ENCODE measurements at regions not wholly inside any gene's neighbourhood (a gene's known extent, or its start where the extent isn't known, plus 50 kb on each side); places are given as distances from the start of the nearest gene placed in this dataset.

DNA sequence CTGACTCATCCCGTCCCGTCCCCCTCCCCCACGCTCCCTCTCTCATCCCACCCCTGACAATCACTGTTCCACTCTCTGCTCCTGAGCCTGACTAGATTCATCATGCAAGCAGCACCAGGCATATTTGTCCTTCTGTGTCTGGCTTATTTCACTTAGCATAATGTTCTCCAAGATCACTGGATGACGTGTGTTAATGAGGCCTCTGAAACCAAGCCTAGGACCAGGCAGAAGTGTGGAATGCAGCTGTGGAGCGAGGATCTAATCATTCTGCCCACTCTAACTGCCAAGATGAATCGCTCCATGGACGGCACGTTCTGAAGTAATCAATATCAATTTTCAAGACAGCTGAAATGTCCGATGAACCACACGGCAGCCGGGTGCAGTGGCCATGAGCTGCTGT, 122.4 kb upstream of the ZNF236 start:
- Histone ChIP-seq H3K27me3 (ENCODE audit: control insufficient read depth, insufficient read depth, low read length) (no peaks in the 10 kb centered on the region), H3K9ac (ENCODE audit: insufficient read depth, low read length) (no peak overlapping the region), H3K4me2 (ENCODE audit: extremely low read depth, insufficient read depth, low read length) (no peak overlapping the region), H3K79me2 (ENCODE audit: control insufficient read depth, insufficient read depth, low read length) (no peaks in the 10 kb centered on the region), H3K27ac (ENCODE audit: insufficient read depth, low read length) (no peak overlapping the region), H3K4me1 (ENCODE audit: control insufficient read depth, extremely low read depth, insufficient read depth, low read length) (no peaks in the 10 kb centered on the region), H3K36me3 (ENCODE audit: control insufficient read depth, insufficient read depth, low read length) (no peaks in the 10 kb centered on the region), H2AFZ (ENCODE audit: low read length) (no peak overlapping the region), H3K4me3 (replicated peaks in 1 of 4; ENCODE audit: control extremely low read depth in 1 of 4, insufficient read depth in 1 of 4, low read depth in 3 of 4, low read length in 4 of 4) (no peak overlapping the region), H3K9me3 (ENCODE audit: control insufficient read depth, insufficient read depth, low read depth, low read length) (no peaks in the 10 kb centered on the region), H4K20me1 (ENCODE audit: control insufficient read depth, extremely low read depth, insufficient read depth, low read length) (no peaks in the 10 kb centered on the region)
- DNase-seq (ENCODE audit: low read depth in 2 of 2) = peak; percentile 10 to 52
- TF ChIP-seq CTCF (conservative IDR thresholded peaks at IDR 0.05 in 1 of 2, IDR thresholded peaks at IDR 0.05 in 1 of 2; ENCODE audit: low read depth in 1 of 2, low read length in 2 of 2) (no peak), EZH2 (IDR thresholded peaks at IDR 0.05; ENCODE audit: low read length, missing control alignments) (no peak)

DNA sequence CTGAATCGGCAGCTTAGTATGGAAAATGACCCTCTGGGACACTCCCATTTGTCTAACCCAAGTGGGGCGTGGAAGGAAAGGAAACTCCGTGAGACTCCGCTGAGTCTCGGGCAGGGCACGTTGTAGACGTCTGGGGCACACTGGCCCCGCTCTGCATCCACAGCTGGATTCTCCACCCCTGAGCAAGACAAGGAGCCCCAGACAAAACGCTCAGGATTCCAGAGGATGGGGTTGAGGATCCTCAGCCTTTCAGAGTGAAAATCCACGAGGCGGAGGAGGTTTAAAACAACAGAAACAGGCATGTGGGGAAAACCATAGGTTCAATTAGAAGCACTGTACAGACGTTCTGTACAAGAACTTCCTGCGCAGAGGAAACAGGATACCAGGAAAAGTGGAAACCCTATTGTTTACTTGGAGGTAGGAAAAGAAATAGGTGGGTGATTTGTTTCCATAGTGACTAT, 124.9 kb upstream of the ZNF236 start:
- H3K79me2 ChIP-seq (ENCODE audit: control insufficient read depth, insufficient read depth, low read length) = no peaks in the 10 kb centered on the region
- no peaks in the 10 kb centered on the region for H4K20me1 ChIP-seq (ENCODE audit: control insufficient read depth, extremely low read depth, insufficient read depth, low read length)
- no peaks in the 10 kb centered on the region for H3K9me3 ChIP-seq (ENCODE audit: control insufficient read depth, insufficient read depth, low read depth, low read length)
- no peaks in the 10 kb centered on the region for H3K4me1 ChIP-seq (ENCODE audit: control insufficient read depth, extremely low read depth, insufficient read depth, low read length)
- H3K4me3 ChIP-seq (replicated peaks in 1 of 4; ENCODE audit: control extremely low read depth in 1 of 4, insufficient read depth in 1 of 4, low read depth in 3 of 4, low read length in 4 of 4) = peak overlapping the region in 2 of 4 experiments; percentile 17 to 29
- peak overlapping the region; percentile 45 for H2AFZ ChIP-seq (ENCODE audit: low read length)
- TF ChIP-seq EZH2 (IDR thresholded peaks at IDR 0.05; ENCODE audit: low read length, missing control alignments) (no peak), CTCF (conservative IDR thresholded peaks at IDR 0.05 in 1 of 2, IDR thresholded peaks at IDR 0.05 in 1 of 2; ENCODE audit: low read depth in 1 of 2, low read length in 2 of 2) (no peak)
- H3K27me3 ChIP-seq (ENCODE audit: control insufficient read depth, insufficient read depth, low read length) = no peaks in the 10 kb centered on the region
- DNase-seq (ENCODE audit: low read depth in 2 of 2) = peak; percentile 13 to 60
- H3K36me3 ChIP-seq (ENCODE audit: control insufficient read depth, insufficient read depth, low read length) = no peaks in the 10 kb centered on the region
- H3K4me2 ChIP-seq (ENCODE audit: extremely low read depth, insufficient read depth, low read length) = no peak overlapping the region
- no peak overlapping the region for H3K27ac ChIP-seq (ENCODE audit: insufficient read depth, low read length)
- H3K9ac ChIP-seq (ENCODE audit: insufficient read depth, low read length) = no peak overlapping the region

- DNase-seq (ENCODE audit: low read depth in 2 of 2) = no peak
- no peak overlapping the region for H3K27ac ChIP-seq (ENCODE audit: insufficient read depth, low read length)
Measured at GRCh38 chr18:76691800-76692199, 130.6 kb upstream of the ZNF236 start.

More at GRCh38 chr18:76691800-76692199, 130.6 kb upstream of the ZNF236 start:
- Histone ChIP-seq H3K27me3 (ENCODE audit: control insufficient read depth, insufficient read depth, low read length) (peaks cover 3% of the 10 kb centered on the region), H3K4me1 (ENCODE audit: control insufficient read depth, extremely low read depth, insufficient read depth, low read length) (no peaks in the 10 kb centered on the region), H2AFZ (ENCODE audit: low read length) (no peak overlapping the region), H3K4me3 (replicated peaks in 1 of 4; ENCODE audit: control extremely low read depth in 1 of 4, insufficient read depth in 1 of 4, low read depth in 3 of 4, low read length in 4 of 4) (no peak overlapping the region), H3K79me2 (ENCODE audit: control insufficient read depth, insufficient read depth, low read length) (no peaks in the 10 kb centered on the region), H3K9me3 (ENCODE audit: control insufficient read depth, insufficient read depth, low read depth, low read length) (no peaks in the 10 kb centered on the region), H3K36me3 (ENCODE audit: control insufficient read depth, insufficient read depth, low read length) (no peaks in the 10 kb centered on the region), H3K4me2 (ENCODE audit: extremely low read depth, insufficient read depth, low read length) (no peak overlapping the region), H4K20me1 (ENCODE audit: control insufficient read depth, extremely low read depth, insufficient read depth, low read length) (no peaks in the 10 kb centered on the region), H3K9ac (ENCODE audit: insufficient read depth, low read length) (no peak overlapping the region)
- TF ChIP-seq EZH2 (IDR thresholded peaks at IDR 0.05; ENCODE audit: low read length, missing control alignments) (no peak), CTCF (conservative IDR thresholded peaks at IDR 0.05 in 1 of 2, IDR thresholded peaks at IDR 0.05 in 1 of 2; ENCODE audit: low read depth in 1 of 2, low read length in 2 of 2) (no peak)

Data from fibroblast of lung (primary cell).